AG20443 (cell line): ENCODE measurements at regions not wholly inside any gene's neighbourhood (a gene's known extent, or its start where the extent isn't known, plus 50 kb on each side); places are given as distances from the start of the nearest gene placed in this dataset.
"Not testable (repeated sequence)": the region's sequence is repeated elsewhere in the genome, so short reads cannot be mapped to it uniquely, and the experiment has no call there.

Experiments used
- DNase-seq: peaks from one replicate; pipeline ENCODE4 v3.0.0; 2012; ENCODE audit warnings: low spot score, mixed read lengths

DNA sequence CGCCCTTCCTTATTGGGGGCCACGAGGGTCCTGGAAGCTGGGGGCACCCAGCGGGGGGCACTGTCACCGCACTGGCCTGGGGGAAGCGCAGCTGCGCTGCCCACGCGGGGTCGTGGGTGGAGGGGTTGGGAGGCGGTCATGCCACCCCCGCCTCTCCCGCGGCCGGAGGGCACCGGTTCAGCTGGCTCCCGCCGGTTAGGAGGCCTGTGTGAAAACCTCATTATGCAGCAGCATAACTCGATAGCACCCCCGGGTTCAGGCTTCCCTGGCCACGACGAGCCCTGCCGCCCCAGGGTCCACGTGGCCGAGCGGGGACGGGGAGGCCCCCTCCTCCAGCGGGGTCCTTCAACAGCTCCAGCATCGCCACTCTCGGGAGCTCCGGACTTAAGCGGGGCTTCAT is 91.2 kb upstream of the ERCC6L2 start:
- no peak for DNase-seq

GRCh38 chr9:95783426-95783975 is 92.0 kb upstream of the ERCC6L2 start:
- DNase-seq, result peak; percentile 48

GRCh38 chr9:95780751-95781150 is 94.7 kb upstream of the ERCC6L2 start:
- DNase-seq, result no peak

- no peak for DNase-seq
These were observed 95.4 kb upstream of the ERCC6L2 start for GRCh38 chr9:95780121-95780520.

GRCh38 chr9:95779597-95779996 is 95.9 kb upstream of the ERCC6L2 start:
- not testable (repeated sequence) for DNase-seq

DNA sequence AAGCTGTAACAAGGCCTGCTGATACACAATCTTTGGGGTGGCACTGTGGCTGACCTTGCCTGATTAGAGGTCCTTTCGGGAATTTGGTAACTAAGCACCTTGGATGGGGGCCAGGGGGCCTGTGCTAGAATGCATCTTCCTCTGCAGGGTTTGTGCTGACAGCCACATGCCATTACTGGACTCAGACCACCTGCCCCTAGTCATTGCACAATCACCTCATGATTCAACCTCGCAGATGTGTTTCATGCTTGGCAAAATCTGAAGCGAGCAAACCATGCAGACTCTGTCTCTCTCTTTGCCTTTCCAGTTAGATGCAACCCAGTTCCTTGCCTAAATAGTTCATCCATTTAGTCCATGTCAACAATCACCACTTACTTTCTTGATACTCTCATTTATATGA is 96.5 kb upstream of the ERCC6L2 start:
- peak; percentile 45 for DNase-seq

DNA sequence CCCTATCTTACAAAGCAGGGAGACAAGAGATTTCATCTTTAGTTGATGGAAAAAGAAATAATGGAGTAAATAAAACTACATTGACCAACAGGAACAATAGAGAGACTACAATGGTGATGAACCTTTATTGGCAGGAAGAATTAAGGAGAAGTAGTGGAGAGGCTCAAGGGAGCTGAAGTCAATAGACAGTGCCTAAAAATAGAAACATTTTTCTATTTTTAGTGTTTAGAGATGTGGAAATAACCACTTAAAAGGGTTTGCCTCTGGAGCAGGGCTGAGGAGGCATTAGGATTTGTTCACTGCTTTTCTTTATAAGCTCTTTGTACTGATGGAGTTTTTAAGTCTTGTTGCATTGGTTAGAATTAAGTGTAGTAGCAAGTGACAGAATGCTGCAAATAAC is 98.4 kb upstream of the ERCC6L2 start:
- DNase-seq, result no peak

DNA sequence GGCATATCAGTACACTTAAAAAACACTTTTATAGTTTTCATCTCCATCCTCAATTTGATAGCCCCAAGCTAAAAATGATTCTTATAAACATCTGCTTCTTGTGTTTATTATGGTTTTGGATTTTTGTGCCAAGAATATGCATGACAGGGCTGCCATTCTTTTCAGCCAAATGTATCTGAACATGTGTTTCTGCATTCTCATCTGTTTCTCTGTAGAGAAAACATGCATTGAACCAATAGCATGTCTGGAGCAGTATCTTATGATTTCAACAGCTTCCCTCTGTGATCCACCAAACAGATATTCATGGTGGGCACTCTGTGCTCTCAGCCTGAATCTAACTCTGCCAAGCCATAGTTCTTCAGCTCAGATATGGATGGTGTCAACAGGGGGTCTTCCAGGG is 99.3 kb upstream of the ERCC6L2 start:
- DNase-seq, result no peak

- DNase-seq, result no peak
These were observed 100.3 kb upstream of the ERCC6L2 start for GRCh38 chr9:95775191-95775590.

DNA sequence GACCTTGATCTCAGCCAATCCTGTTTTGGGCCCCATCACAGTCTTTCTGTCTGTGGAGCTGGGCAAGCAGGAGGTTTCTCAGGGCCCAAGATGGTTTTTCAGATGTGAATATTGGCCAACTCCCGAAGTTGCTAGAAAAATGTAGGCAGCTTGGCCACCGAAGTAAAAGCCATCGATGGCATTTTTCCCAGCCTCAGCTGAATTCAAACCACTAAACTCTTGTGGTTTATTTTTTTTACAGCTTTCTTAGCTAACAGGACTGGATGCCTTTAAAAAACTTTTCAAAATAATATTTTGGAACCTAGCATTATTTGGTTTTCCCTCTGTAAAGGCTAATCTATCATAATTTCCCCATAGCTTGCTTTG is 102.5 kb upstream of the ERCC6L2 start:
- peak; percentile 71 for DNase-seq

GRCh38 chr9:95772320-95773052 is 103.0 kb upstream of the ERCC6L2 start:
- DNase-seq, result peak; percentile 82

DNA sequence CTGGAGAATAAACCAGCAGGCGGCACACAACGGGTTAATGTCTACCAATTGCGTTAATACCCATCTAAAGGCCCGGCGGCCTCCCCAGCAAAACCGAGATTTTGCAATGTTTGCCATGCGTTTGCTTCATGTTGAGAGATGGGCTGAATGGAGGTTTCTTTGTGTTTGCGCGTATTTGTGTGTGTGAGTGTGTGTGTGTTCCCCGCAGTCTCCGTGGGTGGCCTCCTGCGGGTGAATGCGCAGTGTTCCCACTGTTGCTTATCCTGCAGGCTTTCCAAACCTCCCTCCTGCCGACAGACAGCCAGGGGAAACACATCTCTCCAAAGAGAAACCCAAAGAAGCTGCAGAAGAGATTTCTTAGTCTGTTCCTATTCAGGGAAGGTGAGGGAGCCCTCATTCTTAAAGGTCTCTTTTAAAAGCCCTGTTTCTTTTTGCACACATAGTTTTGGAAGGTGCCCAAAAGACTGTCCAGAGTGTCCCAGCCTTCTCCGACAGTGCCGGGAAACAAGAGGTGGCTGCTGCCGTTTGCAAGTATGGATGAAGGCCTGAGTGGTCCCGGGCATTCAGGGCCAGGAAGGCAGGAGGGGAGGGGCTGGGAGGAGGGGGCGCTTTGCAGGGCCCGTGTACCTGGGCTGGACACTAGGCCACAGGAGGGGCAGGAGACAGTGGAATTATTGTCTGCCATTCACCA is 103.8 kb upstream of the ERCC6L2 start:
- peak; percentile 33 for DNase-seq

DNA sequence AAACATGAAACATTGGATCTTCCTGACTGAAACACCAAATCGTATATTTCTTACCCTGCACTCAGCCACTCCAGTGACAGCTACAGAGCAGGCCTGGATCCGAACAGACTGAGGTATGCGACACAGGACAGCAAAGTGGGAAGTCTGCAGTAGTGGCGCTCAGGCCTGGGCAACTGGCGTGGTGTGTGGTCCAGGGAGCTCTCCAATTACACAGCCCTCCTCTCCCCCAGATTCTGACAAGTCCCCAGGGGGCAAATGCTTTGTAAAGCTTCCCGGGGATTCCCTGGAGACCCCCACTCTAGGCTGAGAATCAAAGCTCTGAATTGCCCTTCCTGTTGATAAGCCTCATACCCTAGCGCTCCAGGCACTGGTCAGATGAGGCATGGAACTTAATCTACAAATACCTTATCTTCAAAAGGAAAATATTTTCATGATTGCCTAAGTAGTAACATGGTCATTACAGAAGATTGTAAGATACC is 104.8 kb upstream of the ERCC6L2 start:
- no peak for DNase-seq

DNA sequence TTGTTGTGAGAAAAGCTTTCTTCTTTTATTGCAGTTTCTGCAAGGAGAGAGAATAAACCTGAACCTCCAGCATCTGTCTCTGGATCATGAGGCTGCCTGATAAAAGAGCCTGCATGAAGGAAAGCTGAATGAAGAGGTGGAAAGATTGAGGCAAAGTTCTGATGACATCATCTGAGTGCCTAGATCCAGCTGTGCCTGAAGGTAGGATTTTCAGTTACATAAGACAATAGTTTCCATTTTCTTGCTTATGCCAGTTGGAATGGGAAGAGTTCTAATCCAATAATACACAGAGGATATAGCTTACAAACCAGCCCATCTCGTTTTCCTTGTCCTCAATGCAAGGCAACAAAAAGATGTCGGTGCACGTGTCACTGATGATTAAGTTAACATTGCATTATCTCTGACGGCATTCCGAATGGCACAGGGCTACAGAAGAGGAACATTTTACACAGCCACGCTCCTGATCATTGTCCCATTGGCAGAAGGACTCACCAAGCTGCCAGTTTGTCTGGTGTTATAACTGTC is 105.5 kb upstream of the ERCC6L2 start:
- DNase-seq, result no peak

DNA sequence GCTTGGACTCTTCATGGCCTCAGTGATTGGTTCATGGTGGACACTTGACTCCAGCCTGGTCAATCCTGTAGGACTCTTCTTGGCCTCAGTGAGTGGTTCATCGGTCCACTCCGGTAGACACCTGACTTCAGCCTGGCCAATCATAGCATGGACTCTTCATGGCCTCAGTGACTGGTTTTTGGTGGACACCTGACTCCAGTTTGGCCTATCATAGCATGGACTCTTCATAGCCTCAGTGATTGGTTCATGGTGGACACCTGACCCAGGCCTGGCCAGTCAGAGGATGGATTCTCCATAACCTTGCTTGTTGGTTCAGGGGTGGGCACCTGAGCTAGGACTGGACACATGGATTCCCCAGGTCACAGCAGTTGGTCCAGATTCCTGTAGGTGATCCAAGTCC is 106.0 kb upstream of the ERCC6L2 start:
- no peak for DNase-seq

GRCh38 chr9:95766906-95767305 is 108.6 kb upstream of the ERCC6L2 start:
- no peak for DNase-seq

DNA sequence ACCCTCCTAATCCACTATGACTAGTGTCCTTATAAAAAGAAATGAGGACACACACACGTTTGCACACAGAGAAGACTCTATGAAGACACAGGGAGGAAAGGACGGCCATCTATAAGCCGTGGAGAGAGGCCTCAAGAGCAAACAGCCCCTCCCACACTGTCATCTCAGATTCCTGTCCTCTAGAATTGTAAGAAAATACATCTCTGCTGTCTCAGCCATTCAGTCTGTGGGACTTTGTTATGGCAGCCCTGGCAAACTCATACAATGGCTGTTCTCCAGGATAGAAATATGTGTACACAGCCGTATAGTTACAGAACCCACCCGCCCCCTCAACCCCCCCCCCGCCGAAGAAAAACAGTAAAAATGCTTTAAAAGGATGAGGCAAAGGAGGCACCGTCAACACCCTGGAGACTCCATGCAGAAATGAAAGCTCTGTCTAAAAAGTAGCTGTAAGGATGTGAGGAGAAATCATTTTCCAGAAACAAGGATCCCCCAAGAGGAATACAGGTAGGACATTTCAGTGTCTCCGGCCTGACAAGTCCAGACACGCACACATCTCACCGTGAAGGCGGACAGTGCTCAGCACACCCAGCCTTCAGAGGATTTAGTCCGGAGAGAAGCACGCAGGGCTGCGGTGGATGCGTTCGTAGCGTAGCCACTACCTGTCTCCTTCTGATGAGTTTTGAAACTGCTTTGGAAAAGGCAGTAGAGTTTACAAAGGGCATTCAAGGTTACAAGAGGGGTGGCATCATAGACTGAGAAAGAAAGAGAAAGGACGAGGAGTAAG is 110.8 kb upstream of the ERCC6L2 start:
- no peak for DNase-seq

- DNase-seq, result no peak
These were observed 111.5 kb upstream of the ERCC6L2 start for GRCh38 chr9:95763983-95764382.

GRCh38 chr9:95763006-95763405 is 112.5 kb upstream of the ERCC6L2 start:
- no peak for DNase-seq

GRCh38 chr9:95762322-95762721 is 113.2 kb upstream of the ERCC6L2 start:
- no peak for DNase-seq

GRCh38 chr9:95760791-95761190 is 114.7 kb upstream of the ERCC6L2 start:
- DNase-seq, result no peak

- DNase-seq, result no peak
These were observed 118.1 kb upstream of the ERCC6L2 start for GRCh38 chr9:95757439-95757838.
